NCI-H69 (cell line): ENCODE measurements at regions not wholly inside any gene's neighbourhood (a gene's known extent, or its start where the extent isn't known, plus 50 kb on each side); places are given as distances from the start of the nearest gene placed in this dataset.

Experiments
- DNase-seq: peaks from one replicate; lab custom pipeline; 2025; lab: John Stamatoyannopoulos, UW

GRCh38 chr10:92792661-92793060, 55.7 kb upstream of the EXOC6 start:
- DNase-seq = no peak
